Kidney glomerular epithelial cell (primary cell): ENCODE measurements at regions not wholly inside any gene's neighbourhood (a gene's known extent, or its start where the extent isn't known, plus 50 kb on each side); places are given as distances from the start of the nearest gene placed in this dataset.
A peak's percentile ranks its signal among the peaks of the same experiment; 100 is the strongest.

Source experiments
- DNase-seq: peaks from one replicate; lab custom pipeline; 2025; lab: John Stamatoyannopoulos, UW

DNA sequence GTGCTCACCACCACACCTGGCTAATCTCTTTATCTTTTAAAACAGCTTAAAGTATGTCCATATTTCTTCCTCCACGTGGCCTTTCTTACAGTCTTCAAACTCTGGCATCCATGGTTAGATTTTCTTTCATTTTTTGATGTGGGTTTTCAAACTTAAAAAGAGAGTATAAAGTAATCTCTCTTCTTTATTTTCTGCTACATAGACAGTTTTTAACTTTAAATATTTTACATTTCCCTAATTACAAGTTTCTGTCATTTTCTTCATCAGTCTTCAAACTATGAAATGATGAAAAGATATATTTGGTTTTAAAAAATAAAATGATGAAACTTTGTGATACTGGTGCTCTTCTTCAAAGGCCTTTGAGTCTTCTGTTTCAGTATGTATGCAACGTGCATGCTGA lies 143.5 kb upstream of the ESRRG start:
- DNase-seq: no peak

GRCh38 chr1:216855810-216856209 lies 132.6 kb upstream of the ESRRG start:
- no peak for DNase-seq

DNA sequence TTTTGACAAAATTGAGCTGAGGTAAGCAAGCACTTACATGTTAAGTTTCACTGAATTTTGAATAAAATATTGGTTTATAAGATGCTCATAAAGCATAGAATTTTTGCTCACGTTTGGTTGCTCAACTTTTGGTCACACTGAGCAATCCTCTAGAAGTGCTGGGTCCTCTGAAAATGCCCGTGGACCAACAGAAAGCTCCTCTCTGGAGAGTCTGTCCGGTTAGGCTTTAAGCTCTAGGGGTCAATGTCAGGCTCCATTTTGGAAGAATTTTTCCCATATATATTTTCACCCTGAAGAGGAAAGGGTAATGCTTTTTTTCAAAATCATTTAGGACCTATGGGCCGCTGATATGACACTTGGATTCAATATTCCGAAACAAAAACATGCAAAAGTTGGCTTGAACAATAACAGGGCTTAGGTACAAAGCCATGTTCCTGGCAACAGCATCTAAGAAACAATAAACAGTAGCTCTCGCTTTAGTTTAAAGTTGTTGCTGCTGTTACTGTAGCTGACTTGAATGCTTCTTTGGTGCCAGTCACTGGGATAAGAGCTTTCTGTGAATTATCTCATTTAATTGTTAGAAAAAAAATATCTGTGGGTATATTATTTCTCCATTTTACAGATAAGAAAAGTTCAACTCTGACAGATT lies 131.7 kb upstream of the ESRRG start:
- no peak for DNase-seq

DNA sequence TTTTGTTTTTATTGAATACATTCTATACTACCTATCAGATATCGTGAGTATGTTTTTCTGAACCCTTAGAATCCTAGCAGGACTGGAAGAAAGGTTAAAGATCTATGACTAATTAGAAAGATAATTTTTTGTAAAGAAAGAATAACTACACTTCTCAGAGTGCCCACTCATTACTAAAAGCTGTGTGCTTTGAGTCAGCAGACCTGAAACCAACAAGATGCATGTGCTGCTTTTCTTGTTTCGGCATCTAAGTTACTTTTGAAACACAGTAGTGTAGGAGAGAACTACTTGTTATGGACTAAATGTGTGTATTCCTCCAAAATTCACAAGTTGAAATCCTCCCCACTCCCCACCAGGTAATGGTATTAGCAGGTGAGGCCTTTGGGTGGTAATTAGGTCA lies 127.8 kb upstream of the ESRRG start:
- DNase-seq: no peak

GRCh38 chr1:216849146-216849545 lies 125.9 kb upstream of the ESRRG start:
- no peak for DNase-seq

GRCh38 chr1:216847397-216848036 lies 124.3 kb upstream of the ESRRG start:
- peak; percentile 77 for DNase-seq

GRCh38 chr1:216846339-216846738 lies 123.1 kb upstream of the ESRRG start:
- no peak for DNase-seq

DNA sequence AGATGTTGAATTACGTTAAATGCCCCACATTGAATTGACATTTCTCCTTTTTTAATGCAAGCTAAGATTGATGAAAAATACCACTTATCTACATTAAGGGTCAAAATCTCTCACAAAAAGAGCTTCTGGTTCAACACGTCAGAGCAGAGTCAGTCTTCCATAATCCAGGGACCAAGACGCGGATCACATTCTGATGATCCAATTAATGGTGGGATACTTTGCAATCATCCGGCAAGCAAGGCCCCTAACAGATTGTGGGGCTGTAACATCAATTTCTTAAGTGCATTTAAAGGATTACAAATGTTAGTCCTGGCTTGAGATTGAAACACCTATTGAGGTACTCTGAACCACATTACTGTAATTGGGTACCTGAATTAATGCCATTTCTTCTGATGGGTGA lies 120.2 kb upstream of the ESRRG start:
- no peak for DNase-seq

GRCh38 chr1:216841165-216841564 lies 117.9 kb upstream of the ESRRG start:
- no peak for DNase-seq

DNA sequence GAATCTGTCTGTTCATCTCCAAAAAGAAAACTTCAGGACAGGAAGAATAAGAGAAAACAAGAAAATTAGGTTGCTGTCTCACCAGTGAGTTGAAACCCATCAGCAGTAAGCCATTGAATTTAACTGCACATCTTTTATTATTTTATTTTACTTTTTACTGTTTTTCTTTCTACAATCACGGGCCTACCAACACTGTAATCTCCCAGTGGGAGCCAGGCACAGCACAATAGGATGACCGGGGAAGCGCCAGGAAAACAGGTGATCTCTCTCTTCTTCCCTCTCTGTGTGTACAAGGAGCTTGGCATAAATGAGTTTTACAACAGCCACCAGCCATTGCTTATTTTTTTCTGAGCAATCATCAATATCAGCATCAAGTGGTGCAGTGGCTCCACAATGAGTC lies 113.1 kb upstream of the ESRRG start:
- DNase-seq: no peak

- no peak for DNase-seq
These were observed 110.3 kb upstream of the ESRRG start for GRCh38 chr1:216833509-216833908.

GRCh38 chr1:216832192-216832591 lies 109.0 kb upstream of the ESRRG start:
- DNase-seq: no peak

GRCh38 chr1:216830424-216831210 lies 107.4 kb upstream of the ESRRG start:
- no peak for DNase-seq

- DNase-seq: no peak
These were observed 104.0 kb upstream of the ESRRG start for GRCh38 chr1:216827251-216827650.

- no peak for DNase-seq
These were observed 103.4 kb upstream of the ESRRG start for GRCh38 chr1:216826646-216827045.

- no peak for DNase-seq
These were observed 103.0 kb upstream of the ESRRG start for GRCh38 chr1:216826214-216826613.

DNA sequence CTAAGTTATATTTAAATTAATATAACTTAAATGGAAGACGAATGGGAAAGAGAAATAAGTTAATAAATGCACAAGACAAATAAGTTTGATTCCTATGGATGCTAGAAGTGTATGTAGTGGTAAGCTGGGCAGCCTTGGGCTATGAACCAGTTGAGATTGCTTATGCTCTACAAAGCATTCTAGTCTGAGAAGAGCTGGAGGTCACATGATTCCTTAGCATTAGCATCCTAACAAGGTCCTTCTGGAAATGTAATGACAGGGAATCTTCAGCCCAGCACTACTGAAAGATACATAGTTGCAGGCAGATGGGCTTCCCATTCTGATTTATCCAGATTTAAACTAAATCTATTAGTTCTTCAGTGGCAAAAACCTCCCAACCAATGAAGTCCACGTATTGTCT lies 102.3 kb upstream of the ESRRG start:
- no peak for DNase-seq

GRCh38 chr1:216824511-216824910 lies 101.3 kb upstream of the ESRRG start:
- peak; percentile 64 for DNase-seq

DNA sequence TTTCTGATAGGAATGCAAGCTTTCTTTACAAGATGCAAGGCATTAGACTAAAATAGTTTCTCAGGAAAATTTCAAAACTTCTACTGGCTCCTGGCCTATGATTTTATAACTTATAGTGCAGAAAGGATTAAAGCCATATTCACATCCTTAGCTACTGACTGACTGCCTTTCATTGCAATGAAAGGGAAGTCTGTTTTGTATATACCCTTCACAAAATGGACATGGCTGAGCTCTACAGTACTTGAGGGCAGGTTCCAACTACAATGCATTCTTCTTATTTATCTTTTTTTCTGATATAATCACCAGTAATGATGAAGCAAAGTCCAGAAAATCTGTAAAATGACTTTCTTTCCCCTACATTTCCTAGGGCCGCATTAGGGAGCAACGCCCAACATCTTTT lies 100.5 kb upstream of the ESRRG start:
- no peak for DNase-seq

- DNase-seq: no peak
These were observed 99.3 kb upstream of the ESRRG start for GRCh38 chr1:216822480-216822879.

DNA sequence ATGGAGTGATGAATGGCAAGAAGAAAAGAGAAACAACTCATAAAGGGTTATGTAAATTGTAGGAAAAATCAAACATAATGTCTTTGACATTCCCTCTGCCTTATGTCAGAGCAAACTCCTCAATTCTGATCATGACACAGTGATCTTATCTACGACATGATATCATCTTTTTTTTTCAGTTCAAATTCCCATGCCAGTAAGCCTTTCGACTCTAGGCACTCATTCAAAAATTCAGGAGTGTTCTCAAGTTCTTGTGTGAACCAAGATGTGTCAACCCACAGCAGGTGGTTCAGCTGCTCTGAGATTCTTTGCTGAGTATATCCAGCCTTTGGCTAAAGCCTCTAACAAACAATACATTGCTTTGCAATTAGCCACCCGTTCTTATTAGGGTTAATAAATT lies 97.1 kb upstream of the ESRRG start:
- no peak for DNase-seq

- no peak for DNase-seq
These were observed 95.1 kb upstream of the ESRRG start for GRCh38 chr1:216818284-216818683.
